HG03175 (cell line): ENCODE measurements at regions not wholly inside any gene's neighbourhood (a gene's known extent, or its start where the extent isn't known, plus 50 kb on each side); places are given as distances from the start of the nearest gene placed in this dataset.
"Not testable (repeated sequence)": the region's sequence is repeated elsewhere in the genome, so short reads cannot be mapped to it uniquely, and the experiment has no call there.

Source experiments
- ATAC-seq: cut with Tn5 transposase; IDR thresholded peaks from one replicate; pipeline ENCODE4 v1.9.1; 2021; ENCODE audit warnings: mild to moderate bottlenecking, moderate library complexity; ENCODE audit not compliant: unreplicated experiment

DNA sequence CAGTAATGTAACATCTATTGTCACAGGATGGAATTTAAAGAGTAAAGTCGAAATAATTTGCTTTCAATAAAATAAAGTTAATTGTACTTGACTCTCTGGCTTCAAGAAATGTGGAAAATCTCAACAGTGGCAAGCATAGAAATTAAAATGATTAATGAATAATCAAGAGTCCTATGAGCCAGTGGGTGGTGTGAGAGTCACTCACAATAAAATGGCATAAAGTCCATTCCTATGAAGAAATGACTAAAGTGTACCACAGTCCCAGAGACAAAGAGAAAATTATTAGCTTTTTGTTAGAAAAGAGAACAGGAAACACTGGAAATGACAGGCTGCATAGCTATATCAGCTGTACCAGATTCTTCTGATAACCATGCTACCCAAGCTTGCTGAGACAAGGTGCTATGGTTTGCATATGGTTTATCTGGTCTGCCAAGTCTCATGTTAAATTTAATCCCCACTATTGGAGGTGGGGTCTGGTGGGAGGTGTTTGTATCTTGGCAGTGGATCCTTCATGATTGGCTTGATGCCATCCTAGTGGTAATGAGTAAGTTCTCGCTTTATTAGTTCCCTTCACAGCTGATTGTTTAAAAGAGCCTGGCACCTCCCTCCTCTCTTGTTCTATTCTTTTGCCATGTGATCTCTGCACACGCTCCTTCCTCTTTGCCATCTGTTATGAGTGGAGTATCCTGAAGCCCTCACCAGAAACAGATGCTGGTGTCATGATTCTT lies 647.7 kb upstream of the ITGA1 start:
- no peak for ATAC-seq

DNA sequence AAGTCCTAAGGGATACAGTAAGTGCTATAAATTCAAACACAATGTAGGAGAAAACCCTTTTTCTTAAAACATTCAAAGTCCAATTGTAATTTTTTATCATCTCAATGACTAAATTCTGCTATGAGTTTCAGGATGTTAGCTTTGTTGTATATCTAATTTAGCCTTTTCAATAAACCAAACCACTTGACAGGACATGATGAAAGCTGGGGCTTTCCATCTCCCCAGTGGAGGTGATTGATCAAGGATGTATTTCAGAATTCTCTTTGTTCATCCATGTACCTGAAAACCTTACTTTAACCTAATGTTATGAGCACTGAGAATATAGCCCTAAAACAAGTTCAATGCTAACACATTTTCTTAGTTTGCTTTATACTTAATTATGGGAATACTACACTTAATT lies 639.0 kb upstream of the ITGA1 start:
- no peak for ATAC-seq

DNA sequence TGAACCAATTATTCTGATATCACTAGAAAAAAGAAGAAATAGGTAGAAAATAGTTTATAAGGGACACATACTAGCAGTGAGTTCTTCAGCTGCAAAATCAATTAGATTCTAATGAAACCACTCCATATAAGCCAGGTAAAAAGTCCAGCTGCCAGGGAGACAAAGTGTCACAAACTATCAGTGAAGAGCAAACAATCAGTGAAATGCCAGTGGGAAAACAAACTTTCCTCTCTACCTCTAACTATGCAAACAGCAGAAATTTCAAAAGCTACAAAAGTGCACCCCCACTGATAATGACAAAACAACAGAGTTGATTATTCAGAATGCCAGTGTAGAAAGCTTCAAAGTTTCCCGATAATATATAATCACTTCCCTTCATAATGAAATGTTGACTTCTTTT lies 637.2 kb upstream of the ITGA1 start:
- no peak for ATAC-seq

DNA sequence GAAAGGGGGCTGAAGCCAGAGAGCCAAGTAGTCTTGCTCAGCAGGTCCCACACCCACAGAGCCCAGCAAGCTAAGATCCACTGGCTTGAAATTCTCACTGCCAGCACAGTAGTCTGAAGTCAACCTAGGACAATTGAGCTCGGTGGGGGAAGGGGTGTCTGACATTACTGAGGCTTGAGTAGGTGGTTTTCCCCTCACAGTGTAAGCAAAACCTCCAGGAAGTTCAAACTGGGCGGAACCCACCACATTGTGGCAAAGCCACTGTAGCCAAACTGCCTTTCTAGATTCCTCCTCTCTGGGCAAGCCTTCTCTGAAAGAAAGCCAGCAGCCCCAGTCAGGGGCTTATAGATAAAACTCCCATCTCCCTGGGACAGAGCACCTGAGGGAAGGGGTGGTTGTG lies 630.9 kb upstream of the ITGA1 start:
- not testable (repeated sequence) for ATAC-seq

DNA sequence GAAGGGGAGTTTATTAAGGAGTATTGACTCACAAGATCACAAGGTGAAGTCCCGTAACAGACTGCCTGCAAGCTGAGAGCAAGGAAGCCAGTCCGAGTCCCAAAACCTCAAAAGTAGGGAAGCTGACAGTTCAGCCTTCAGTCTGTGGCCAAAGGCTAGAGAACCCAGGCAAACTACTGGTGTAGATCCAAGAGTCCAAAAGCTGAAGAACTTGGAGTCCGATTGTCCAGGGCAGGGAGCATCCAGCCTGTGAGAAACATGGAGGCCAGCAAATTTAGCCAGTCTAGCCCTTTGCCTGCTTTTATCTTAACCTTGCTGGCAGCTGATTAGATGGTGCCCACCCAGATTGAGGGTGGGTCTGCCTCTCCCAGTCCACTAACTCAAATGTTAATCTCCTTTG lies 621.9 kb upstream of the ITGA1 start:
- not testable (repeated sequence) for ATAC-seq

DNA sequence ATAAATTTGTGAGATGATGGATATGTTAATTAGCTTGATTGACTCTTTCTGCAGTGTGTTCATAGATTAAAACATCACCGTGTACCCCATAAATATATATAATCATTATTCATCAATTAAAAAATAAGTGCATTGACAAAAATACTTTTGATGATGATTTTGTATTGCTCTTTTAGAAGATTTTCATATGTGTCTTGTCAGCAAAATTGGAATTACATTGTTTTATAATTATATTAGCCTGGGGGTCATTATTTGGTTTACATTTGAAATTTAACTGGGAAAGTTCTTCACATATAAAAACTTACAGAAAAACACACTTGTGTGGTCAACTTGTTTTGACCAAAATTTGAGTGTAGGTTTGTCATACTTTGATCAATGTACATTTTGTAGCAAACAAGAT lies 614.6 kb upstream of the ITGA1 start:
- ATAC-seq, result no peak

DNA sequence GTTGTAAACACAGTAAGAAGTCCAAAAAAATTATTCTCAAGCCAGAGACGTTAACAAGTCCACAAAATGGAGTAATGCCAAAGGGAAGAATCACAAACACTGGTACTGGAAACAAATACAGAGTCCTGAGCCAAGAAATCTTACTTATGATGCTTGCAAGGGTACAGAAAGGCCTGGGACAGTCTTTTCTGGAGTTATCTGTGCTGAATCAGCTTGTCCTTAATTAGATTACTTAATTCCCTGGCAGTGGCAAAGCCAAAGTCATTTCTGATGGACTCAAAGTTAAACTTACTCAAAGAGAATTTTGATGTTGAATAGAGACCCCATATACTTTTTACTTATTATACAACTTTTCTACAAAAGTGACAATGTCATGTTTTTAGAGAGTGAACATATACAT lies 610.5 kb upstream of the ITGA1 start:
- no peak for ATAC-seq

DNA sequence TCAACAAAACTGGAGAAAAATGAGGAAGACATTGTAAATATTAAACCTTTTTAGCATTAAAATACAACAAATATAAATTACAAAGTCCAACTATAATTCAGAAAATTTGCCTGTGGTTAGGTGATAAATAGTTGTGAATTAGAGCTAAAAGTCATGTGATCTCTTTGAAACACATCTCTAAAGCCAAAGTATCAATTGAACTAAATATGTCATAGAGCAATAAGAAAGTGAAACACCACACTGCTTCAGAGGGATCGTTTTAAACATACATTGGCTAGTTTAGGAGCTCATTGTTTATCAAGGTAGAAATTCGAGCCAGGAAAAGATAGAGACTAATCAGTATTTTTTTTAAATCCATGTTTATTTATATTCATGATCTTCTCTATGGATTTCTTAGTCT lies 606.3 kb upstream of the ITGA1 start:
- ATAC-seq, result no peak

DNA sequence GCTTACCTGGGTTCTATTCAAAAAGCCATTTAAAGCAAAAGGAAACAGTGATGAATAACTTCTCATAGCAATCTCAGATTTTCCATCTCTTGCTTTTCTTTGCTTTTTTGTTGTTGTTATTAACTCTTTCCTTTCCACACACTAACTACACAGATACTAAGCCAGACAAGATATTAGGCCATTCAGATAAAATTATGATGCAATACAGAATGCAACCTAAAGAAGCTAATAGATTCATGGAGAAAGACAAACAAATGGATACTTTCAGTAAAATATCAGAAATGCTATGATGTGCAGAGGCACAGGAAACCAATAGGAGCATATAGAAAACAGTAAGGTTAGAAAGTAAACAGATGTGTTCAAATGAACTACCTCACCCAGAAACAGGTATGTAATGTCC lies 597.0 kb upstream of the ITGA1 start:
- ATAC-seq, result no peak

DNA sequence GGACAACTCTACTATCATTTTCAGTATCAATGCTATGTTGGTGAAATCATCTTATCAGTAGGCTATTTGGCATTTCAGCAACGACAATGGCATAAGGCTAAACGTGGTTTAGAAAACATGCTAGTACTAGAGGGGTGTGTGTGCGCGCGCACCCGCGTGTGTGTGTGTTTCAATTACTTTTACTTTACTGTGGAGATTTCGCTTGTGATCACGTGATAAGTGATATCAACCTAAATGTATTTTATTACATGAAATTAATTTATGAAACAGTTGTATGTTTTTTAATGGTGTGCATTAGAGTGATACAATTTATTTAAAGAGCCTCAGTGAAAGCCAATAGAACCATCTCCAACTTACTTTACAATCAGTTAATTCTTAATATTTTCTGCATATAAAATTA lies 587.9 kb upstream of the ITGA1 start:
- ATAC-seq, result no peak

DNA sequence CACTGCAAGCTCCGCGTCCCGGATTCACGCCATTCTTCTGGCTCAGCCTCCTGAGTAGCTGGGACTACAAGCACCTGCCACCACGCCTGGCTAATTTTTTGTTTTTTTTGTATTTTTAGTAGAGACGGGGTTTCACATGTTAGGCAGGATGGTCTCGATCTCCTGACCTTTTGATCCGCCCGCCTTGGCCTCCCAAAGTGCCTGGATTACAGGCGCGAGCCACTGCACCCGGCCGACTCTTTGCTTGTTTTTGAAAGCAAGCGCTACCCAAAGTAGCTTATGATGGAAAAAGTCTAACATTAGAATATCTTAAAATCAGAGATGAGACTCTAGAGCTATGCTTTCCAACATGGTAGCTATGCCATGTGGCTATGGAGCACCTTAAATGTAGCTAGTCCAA lies 585.5 kb upstream of the ITGA1 start:
- ATAC-seq, result no peak

DNA sequence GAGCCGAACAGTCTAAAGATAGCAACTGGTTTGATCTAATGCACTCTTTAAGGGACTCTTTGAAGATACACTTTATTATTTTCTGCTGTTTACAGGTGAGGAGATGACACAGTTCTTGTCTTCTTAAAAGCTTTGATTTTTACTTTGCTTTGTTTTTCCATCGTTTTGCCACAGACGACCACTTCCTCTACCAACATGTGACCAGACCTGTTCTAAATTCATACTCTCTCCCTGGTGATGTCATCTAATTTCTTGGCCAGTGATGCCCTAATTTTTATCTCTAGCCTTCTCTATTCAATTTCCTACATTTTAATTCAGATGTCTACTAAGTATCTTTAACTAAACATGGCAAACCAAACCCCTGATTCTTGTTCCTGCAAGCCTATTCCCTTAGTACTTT lies 583.4 kb upstream of the ITGA1 start:
- no peak for ATAC-seq
